SK-N-SH (cell line): ENCODE measurements at regions not wholly inside any gene's neighbourhood (a gene's known extent, or its start where the extent isn't known, plus 50 kb on each side); places are given as distances from the start of the nearest gene placed in this dataset.

Source experiments
- CTCF ChIA-PET: fragments of 300-600, 350-600 bp; formaldehyde crosslinking; extraction: SDS; loops from one replicate; lab custom pipeline; 2021; lab: Yijun Ruan, JAX
- POLR2A ChIA-PET: fragments of 350-600 bp; sonication (Branson Sonifier 250); formaldehyde crosslinking; extraction: SDS; loops from one replicate; lab custom pipeline; 2020; ENCODE audit warnings: antibody characterized with exemption, inconsistent platforms; lab: Yijun Ruan, JAX
- DNase-seq: peaks from one replicate; pipeline ENCODE4 v3.0.0; 2012
- H2AFZ ChIP-seq: fragments of 200-600 bp; sonication (generic); 2 replicates; pipeline ENCODE4 v1.8.1; 2016; ENCODE audit warnings: antibody characterized with exemption, mild to moderate bottlenecking, low read depth
- H3F3A ChIP-seq: fragments of 200-600 bp; sonication (generic); replicated peaks from 2 replicates; pipeline ENCODE3; 2016; ENCODE audit warnings: antibody characterized with exemption, mild to moderate bottlenecking; ENCODE audit not compliant: insufficient read depth
- H3K27ac ChIP-seq, 2 experiments: fragments of 200-500 bp in 1 of 2; fragments of 200-600 bp in 1 of 2; sonication (Bioruptor generic) in 1 of 2; sonication (generic), shearing (Covaris generic) in 1 of 2; 2 replicates each; pipeline versions ENCODE4 v1.5.1 to v1.6.1; 2014 to 2016; ENCODE audit warnings: low read depth in 2 of 2, inconsistent platforms in 1 of 2, low read length in 1 of 2, mild to moderate bottlenecking in 1 of 2, mixed read lengths in 1 of 2
- H3K27me3 ChIP-seq: fragments of 200-600 bp; sonication (generic), shearing (Covaris generic); 2 replicates; pipeline ENCODE4 v1.6.1; 2016; ENCODE audit warnings: mixed run types; ENCODE audit not compliant: insufficient read depth
- H3K36me3 ChIP-seq, 2 experiments: fragments of 200-500 bp in 1 of 2; fragments of 200-600 bp in 1 of 2; sonication (Bioruptor generic) in 1 of 2; sonication (generic) in 1 of 2; replicated peaks in 1 of 2; 2 replicates each; pipeline versions ENCODE3 to v1.5.1; 2014 to 2016; ENCODE audit warnings: low read length in 1 of 2, mild to moderate bottlenecking in 1 of 2; ENCODE audit not compliant: insufficient read depth in 2 of 2, control insufficient read depth in 1 of 2
- H3K4me1 ChIP-seq, 2 experiments: fragments of 200-500 bp in 1 of 2; fragments of 200-600 bp in 1 of 2; sonication (Bioruptor generic) in 1 of 2; sonication (generic), shearing (Covaris generic) in 1 of 2; 2 replicates each; pipeline versions ENCODE4 v1.5.1 to v1.6.1; 2014 to 2016; ENCODE audit warnings: low read depth in 1 of 2, low read length in 1 of 2, mixed run types in 1 of 2; ENCODE audit not compliant: insufficient read depth in 2 of 2, control insufficient read depth in 1 of 2
- H3K4me2 ChIP-seq: fragments of 200-600 bp; sonication (generic), shearing (Covaris generic); 2 replicates; pipeline ENCODE4 v1.6.1; 2017; ENCODE audit warnings: mixed run types
- H3K4me3 ChIP-seq, 2 experiments: fragments of 200-500 bp in 1 of 2; fragments of 200-600 bp in 1 of 2; sonication (Bioruptor generic) in 1 of 2; sonication (generic), shearing (Covaris generic) in 1 of 2; 2 replicates each; pipeline versions ENCODE4 v1.5.1 to v1.8.1; 2014 to 2016; ENCODE audit warnings: low read depth in 2 of 2, inconsistent platforms in 1 of 2, low read length in 1 of 2, mild to moderate bottlenecking in 1 of 2, mixed read lengths in 1 of 2, moderate library complexity in 1 of 2
- H3K79me2 ChIP-seq: fragments of 200-600 bp; sonication (generic); 2 replicates; pipeline ENCODE4 v1.8.1; 2017; ENCODE audit warnings: mild to moderate bottlenecking; ENCODE audit not compliant: insufficient read depth
- H3K9ac ChIP-seq: fragments of 200-600 bp; sonication (generic); 2 replicates; pipeline ENCODE4 v1.6.1; 2017; ENCODE audit warnings: mixed run types
- H3K9me2 ChIP-seq: fragments of 200-600 bp; sonication (generic); 2 replicates; pipeline ENCODE4 v1.6.1; 2017; ENCODE audit warnings: mixed run types
- H3K9me3 ChIP-seq: fragments of 200-600 bp; sonication (generic); 2 replicates; pipeline ENCODE4 v1.6.1; 2017; ENCODE audit warnings: mixed run types, mild to moderate bottlenecking, moderate library complexity
- H4K20me1 ChIP-seq: fragments of 200-600 bp; sonication (generic); 2 replicates; pipeline ENCODE4 v1.6.1; 2017; ENCODE audit warnings: mild to moderate bottlenecking, mixed run types; ENCODE audit not compliant: insufficient read depth
- CHD2 ChIP-seq: fragments of 150-350 bp; IDR thresholded peaks from 2 replicates; pipeline ENCODE4 v1.6.1; 2018; ENCODE audit warnings: low read length; ENCODE audit not compliant: partially characterized antibody
- ELF1 ChIP-seq: IDR thresholded peaks from 2 replicates; pipeline ENCODE4 v1.4.0; 2012
- EP300 ChIP-seq, 2 experiments: IDR thresholded peaks; 2 replicates each; pipeline versions ENCODE4 v1.4.0 to v1.6.1; 2012; ENCODE audit warnings: borderline replicate concordance in 1 of 2, low read depth in 1 of 2, low read length in 1 of 2
- EZH2phosphoT487 ChIP-seq: fragments of 200-600 bp; sonication (generic); IDR thresholded peaks from 2 replicates; pipeline ENCODE4 v1.6.1; 2017; ENCODE audit warnings: low read depth, mixed run types, mild to moderate bottlenecking, antibody characterized with exemption, moderate library complexity, borderline replicate concordance
- FOXM1 ChIP-seq: IDR thresholded peaks from 2 replicates; pipeline ENCODE4 v1.4.0; 2012; ENCODE audit warnings: low read depth, mild to moderate bottlenecking
- GABPA ChIP-seq: IDR thresholded peaks from 2 replicates; pipeline ENCODE4 v1.4.0; 2012; ENCODE audit warnings: low read depth, mild to moderate bottlenecking
- JUND ChIP-seq: IDR thresholded peaks from 2 replicates; pipeline ENCODE4 v1.4.0; 2012
- MXI1 ChIP-seq: IDR thresholded peaks from 2 replicates; pipeline ENCODE4 v1.6.1; 2012; ENCODE audit warnings: mild to moderate bottlenecking, low read depth, low read length, improper control_type of control experiment
- NRF1 ChIP-seq: IDR thresholded peaks from 2 replicates; pipeline ENCODE4 v1.6.1; 2012; ENCODE audit warnings: low read depth, mild to moderate bottlenecking, low read length
- RCOR1 ChIP-seq: fragments of 150-350 bp; IDR thresholded peaks from 2 replicates; pipeline ENCODE4 v1.6.1; 2017; ENCODE audit warnings: antibody characterized with exemption, low read length
- RFX5 ChIP-seq: IDR thresholded peaks from 2 replicates; pipeline ENCODE4 v1.6.1; 2012; ENCODE audit warnings: mild to moderate bottlenecking, improper control_type of control experiment, low read length
- SMC3 ChIP-seq: IDR thresholded peaks from 2 replicates; pipeline ENCODE4 v1.6.1; 2012; ENCODE audit warnings: low read depth, low read length, improper control_type of control experiment
- YY1 ChIP-seq: IDR thresholded peaks from 2 replicates; pipeline ENCODE4 v1.4.0; 2012; ENCODE audit warnings: low read depth, mild to moderate bottlenecking
- WGBS: methylation state at CpG from one replicate; pipeline ENCODE4 v1.1.6; 2017; ENCODE audit warnings: low lambda C conversion rate; 5-methylcytosine and 5-hydroxymethylcytosine counted together
- TF ChIP-seq, protein P1 (sequence below): IDR thresholded peaks from 2 replicates; pipeline ENCODE4; 2012
- TF ChIP-seq, protein P2 (sequence below): fragments of 150-350 bp; IDR thresholded peaks from 2 replicates; pipeline ENCODE4 v1.6.1; 2016; ENCODE audit warnings: mild to moderate bottlenecking, low read depth, low read length
- TF ChIP-seq, protein P3 (sequence below): fragments of 200-600 bp; sonication (generic); IDR thresholded peaks from 2 replicates; pipeline ENCODE4 v1.6.1; 2017; ENCODE audit warnings: antibody characterized with exemption, mild to moderate bottlenecking, moderate library complexity

- H2AFZ ChIP-seq = no peak overlapping the region
- CTCF ChIA-PET = no interaction called here
- no peak for DNase-seq
- H3K4me3 ChIP-seq = no peak overlapping the region
- H3K9me2 ChIP-seq = no peaks in the 10 kb centered on the region
- no peaks in the 10 kb centered on the region for H3K36me3 ChIP-seq
- H3K27ac ChIP-seq = no peak overlapping the region
- POLR2A ChIA-PET = no interaction called here
- H3K9ac ChIP-seq = no peak overlapping the region
- no peaks in the 10 kb centered on the region for H3K79me2 ChIP-seq
- WGBS = 4% methylated on average over 6 of the region's 10 CpGs
- H3F3A ChIP-seq = no peaks in the 10 kb centered on the region
- H3K27me3 ChIP-seq = peaks cover 7% of the 10 kb centered on the region; the same call in 1 of the 2 replicates
- H3K4me1 ChIP-seq = no peaks in the 10 kb centered on the region
- H3K4me2 ChIP-seq = no peak overlapping the region
- no peak for TF ChIP-seq EZH2phosphoT487
- TF ChIP-seq FOXM1 = no peak
- TF ChIP-seq SMC3 = no peak
- no peak for TF ChIP-seq JUND
- TF ChIP-seq EP300 (IDR thresholded peaks at IDR 0.05; ENCODE audit: borderline replicate concordance in 1 of 2, low read depth in 1 of 2, low read length in 1 of 2) = no peak
- TF ChIP-seq RFX5 = no peak
- TF ChIP-seq, protein P1, sequence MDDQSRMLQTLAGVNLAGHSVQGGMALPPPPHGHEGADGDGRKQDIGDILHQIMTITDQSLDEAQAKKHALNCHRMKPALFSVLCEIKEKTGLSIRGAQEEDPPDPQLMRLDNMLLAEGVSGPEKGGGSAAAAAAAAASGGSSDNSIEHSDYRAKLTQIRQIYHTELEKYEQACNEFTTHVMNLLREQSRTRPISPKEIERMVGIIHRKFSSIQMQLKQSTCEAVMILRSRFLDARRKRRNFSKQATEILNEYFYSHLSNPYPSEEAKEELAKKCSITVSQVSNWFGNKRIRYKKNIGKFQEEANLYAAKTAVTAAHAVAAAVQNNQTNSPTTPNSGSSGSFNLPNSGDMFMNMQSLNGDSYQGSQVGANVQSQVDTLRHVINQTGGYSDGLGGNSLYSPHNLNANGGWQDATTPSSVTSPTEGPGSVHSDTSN = no peak
- no peak for TF ChIP-seq RCOR1
- TF ChIP-seq, protein P2, sequence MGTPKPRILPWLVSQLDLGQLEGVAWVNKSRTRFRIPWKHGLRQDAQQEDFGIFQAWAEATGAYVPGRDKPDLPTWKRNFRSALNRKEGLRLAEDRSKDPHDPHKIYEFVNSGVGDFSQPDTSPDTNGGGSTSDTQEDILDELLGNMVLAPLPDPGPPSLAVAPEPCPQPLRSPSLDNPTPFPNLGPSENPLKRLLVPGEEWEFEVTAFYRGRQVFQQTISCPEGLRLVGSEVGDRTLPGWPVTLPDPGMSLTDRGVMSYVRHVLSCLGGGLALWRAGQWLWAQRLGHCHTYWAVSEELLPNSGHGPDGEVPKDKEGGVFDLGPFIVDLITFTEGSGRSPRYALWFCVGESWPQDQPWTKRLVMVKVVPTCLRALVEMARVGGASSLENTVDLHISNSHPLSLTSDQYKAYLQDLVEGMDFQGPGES = no peak
- TF ChIP-seq CHD2 = no peak
- TF ChIP-seq YY1 = no peak
- TF ChIP-seq NRF1 = no peak
- TF ChIP-seq, all 33 proteins: peak for 0
- Histone ChIP-seq H4K20me1 (no peaks in the 10 kb centered on the region), H3K9me3 (0 out of 2 replicates have a peak, but pooled peaks cover 7% of the 10 kb centered on the region)
Measured at GRCh38 chr5:2556375-2556966, 195.0 kb downstream of the IRX2 start.

- Histone ChIP-seq H3K9ac (no peak overlapping the region), H3K4me2 (no peak overlapping the region), H3K9me2 (no peaks in the 10 kb centered on the region), H3K27me3 (no peaks in the 10 kb centered on the region; the same call in 1 of the 2 replicates), H2AFZ (no peak overlapping the region), H3K9me3 (0 out of 2 replicates have a peak, but pooled peaks cover 7% of the 10 kb centered on the region), H3K36me3 (no peaks in the 10 kb centered on the region), H3K4me1 (no peaks in the 10 kb centered on the region), H3K79me2 (no peaks in the 10 kb centered on the region), H3K4me3 (no peak overlapping the region), H3F3A (no peaks in the 10 kb centered on the region), H3K27ac (no peak overlapping the region), H4K20me1 (no peaks in the 10 kb centered on the region)
- 5% methylated on average over 2 of the region's 2 CpGs for WGBS
- TF ChIP-seq GABPA (no peak), MXI1 (no peak), EP300 (IDR thresholded peaks at IDR 0.05; ENCODE audit: borderline replicate concordance in 1 of 2, low read depth in 1 of 2, low read length in 1 of 2) (no peak), ELF1 (no peak), RCOR1 (no peak)
- TF ChIP-seq, protein P3, sequence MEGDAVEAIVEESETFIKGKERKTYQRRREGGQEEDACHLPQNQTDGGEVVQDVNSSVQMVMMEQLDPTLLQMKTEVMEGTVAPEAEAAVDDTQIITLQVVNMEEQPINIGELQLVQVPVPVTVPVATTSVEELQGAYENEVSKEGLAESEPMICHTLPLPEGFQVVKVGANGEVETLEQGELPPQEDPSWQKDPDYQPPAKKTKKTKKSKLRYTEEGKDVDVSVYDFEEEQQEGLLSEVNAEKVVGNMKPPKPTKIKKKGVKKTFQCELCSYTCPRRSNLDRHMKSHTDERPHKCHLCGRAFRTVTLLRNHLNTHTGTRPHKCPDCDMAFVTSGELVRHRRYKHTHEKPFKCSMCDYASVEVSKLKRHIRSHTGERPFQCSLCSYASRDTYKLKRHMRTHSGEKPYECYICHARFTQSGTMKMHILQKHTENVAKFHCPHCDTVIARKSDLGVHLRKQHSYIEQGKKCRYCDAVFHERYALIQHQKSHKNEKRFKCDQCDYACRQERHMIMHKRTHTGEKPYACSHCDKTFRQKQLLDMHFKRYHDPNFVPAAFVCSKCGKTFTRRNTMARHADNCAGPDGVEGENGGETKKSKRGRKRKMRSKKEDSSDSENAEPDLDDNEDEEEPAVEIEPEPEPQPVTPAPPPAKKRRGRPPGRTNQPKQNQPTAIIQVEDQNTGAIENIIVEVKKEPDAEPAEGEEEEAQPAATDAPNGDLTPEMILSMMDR = no peak
- TF ChIP-seq, protein P1 = no peak
- CTCF ChIA-PET = no interaction called here
- DNase-seq = no peak
- POLR2A ChIA-PET = no interaction called here
Measured at GRCh38 chr5:2553611-2554010, 197.9 kb downstream of the IRX2 start.
